ENCODE measurements at regions not wholly inside any gene's neighbourhood (a gene's known extent, or its start where the extent isn't known, plus 50 kb on each side); places are given as distances from the start of the nearest gene placed in this dataset.

DNA sequence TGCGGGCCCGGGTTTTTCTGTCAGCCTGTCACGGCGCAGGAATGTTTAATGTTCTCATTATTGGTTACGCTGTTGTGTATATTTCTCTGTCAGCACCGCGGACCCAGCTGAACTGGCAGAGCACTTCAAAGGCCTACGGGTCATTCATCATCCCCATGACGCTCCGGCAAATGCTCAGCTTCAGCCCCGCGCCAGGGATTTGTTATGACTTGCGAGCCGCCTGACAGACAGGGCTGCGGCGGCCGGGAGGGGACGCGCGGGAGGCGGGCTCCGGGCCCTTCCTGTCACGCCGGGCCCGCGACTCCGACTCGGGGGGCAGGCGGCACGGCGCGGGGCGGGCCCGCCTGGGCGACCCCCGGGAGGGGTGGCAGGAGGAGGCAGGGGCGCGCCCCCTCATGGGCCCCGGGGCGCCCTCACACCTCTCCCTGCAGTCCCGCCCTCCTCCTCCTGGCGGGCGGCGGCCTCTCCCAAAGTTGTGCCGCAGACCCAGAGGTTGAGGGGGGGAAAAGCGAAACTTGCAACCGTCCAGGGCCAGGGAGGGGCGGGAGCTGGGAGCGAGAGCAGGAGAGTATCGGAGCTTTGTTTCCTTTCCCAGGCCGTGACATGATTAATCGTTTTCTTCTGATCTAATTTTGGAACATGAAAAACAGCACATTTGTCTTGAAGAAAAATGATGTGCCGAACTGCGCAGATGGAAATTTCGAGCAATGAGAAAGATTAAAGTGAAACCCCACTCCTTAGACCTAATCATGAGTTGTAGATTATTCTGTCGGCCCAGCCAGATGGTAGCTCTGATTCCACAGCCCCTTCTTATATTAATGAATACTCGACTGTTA is 59.3 kb upstream of the COMTD1 start:
- TF ChIP-seq, protein P1, sequence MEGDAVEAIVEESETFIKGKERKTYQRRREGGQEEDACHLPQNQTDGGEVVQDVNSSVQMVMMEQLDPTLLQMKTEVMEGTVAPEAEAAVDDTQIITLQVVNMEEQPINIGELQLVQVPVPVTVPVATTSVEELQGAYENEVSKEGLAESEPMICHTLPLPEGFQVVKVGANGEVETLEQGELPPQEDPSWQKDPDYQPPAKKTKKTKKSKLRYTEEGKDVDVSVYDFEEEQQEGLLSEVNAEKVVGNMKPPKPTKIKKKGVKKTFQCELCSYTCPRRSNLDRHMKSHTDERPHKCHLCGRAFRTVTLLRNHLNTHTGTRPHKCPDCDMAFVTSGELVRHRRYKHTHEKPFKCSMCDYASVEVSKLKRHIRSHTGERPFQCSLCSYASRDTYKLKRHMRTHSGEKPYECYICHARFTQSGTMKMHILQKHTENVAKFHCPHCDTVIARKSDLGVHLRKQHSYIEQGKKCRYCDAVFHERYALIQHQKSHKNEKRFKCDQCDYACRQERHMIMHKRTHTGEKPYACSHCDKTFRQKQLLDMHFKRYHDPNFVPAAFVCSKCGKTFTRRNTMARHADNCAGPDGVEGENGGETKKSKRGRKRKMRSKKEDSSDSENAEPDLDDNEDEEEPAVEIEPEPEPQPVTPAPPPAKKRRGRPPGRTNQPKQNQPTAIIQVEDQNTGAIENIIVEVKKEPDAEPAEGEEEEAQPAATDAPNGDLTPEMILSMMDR (IDR thresholded peaks at IDR 0.05; ENCODE audit: low read length), result no peak
- no peak for TF ChIP-seq EZH2 (IDR thresholded peaks at IDR 0.05; ENCODE audit: borderline replicate concordance, low read length)
- Histone ChIP-seq H3K9ac (ENCODE audit: low read length) (peak overlapping the region; percentile 39; the same call in 1 of the 2 replicates), H2AFZ (ENCODE audit: low read length) (no peak overlapping the region), H3K4me2 (ENCODE audit: low read length) (peak overlapping the region; percentile 77), H3K27me3 (ENCODE audit: insufficient read depth, low read length) (peaks cover 8% of the 10 kb centered on the region), H4K20me1 (ENCODE audit: insufficient read depth, low read length) (no peaks in the 10 kb centered on the region), H3K9me3 (ENCODE audit: low read length) (no peaks in the 10 kb centered on the region), H3F3A (ENCODE audit: insufficient read depth, low read length) (no peaks in the 10 kb centered on the region), H3K79me2 (ENCODE audit: insufficient read depth, low read length) (no peaks in the 10 kb centered on the region), H3K27ac (ENCODE audit: low read depth, low read length, poor library complexity, severe bottlenecking) (no peak overlapping the region), H3K36me3 (ENCODE audit: insufficient read depth, low read length) (no peaks in the 10 kb centered on the region), H3K4me1 (ENCODE audit: insufficient read depth, low read length, severe bottlenecking) (peaks cover 15% of the 10 kb centered on the region), H3K4me3 (ENCODE audit: low read depth, low read length, poor library complexity, severe bottlenecking) (peak overlapping the region; percentile 57), H3K9me2 (ENCODE audit: low read depth, low read length) (no peaks in the 10 kb centered on the region)

DNA sequence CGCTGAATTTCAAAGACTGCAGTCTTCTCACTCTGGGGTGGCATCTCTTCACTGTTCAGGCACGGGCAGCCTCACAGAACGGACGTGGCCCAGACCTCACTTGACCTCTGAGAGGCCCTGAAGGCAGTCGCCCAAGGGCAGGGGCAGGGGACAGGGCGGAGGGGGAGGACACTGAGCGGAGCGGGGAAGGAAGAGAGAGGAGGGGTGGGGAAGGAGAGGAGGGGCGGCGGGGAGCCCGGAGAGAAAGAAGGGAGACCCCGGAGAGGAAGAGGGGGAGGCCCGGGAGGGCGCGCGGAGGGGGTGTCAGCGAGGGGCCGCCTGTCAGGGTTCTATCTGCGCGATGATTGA is 58.7 kb upstream of the COMTD1 start:
- H4K20me1 ChIP-seq (ENCODE audit: insufficient read depth, low read length), result no peaks in the 10 kb centered on the region
- no peak overlapping the region for H2AFZ ChIP-seq (ENCODE audit: low read length)
- TF ChIP-seq, protein P1 (IDR thresholded peaks at IDR 0.05; ENCODE audit: low read length), result no peak
- TF ChIP-seq EZH2 (IDR thresholded peaks at IDR 0.05; ENCODE audit: borderline replicate concordance, low read length), result no peak
- H3K9ac ChIP-seq (ENCODE audit: low read length), result no peak overlapping the region; the same call in 1 of the 2 replicates
- no peaks in the 10 kb centered on the region for H3K9me3 ChIP-seq (ENCODE audit: low read length)
- no peaks in the 10 kb centered on the region for H3K9me2 ChIP-seq (ENCODE audit: low read depth, low read length)
- H3K4me3 ChIP-seq (ENCODE audit: low read depth, low read length, poor library complexity, severe bottlenecking), result peak overlapping the region; percentile 57
- H3K79me2 ChIP-seq (ENCODE audit: insufficient read depth, low read length), result no peaks in the 10 kb centered on the region
- H3K36me3 ChIP-seq (ENCODE audit: insufficient read depth, low read length), result no peaks in the 10 kb centered on the region
- H3K4me2 ChIP-seq (ENCODE audit: low read length), result peak overlapping the region; percentile 77
- H3K27me3 ChIP-seq (ENCODE audit: insufficient read depth, low read length), result peaks cover 8% of the 10 kb centered on the region
- H3K4me1 ChIP-seq (ENCODE audit: insufficient read depth, low read length, severe bottlenecking), result peaks cover 15% of the 10 kb centered on the region
- H3F3A ChIP-seq (ENCODE audit: insufficient read depth, low read length), result no peaks in the 10 kb centered on the region
- H3K27ac ChIP-seq (ENCODE audit: low read depth, low read length, poor library complexity, severe bottlenecking), result no peak overlapping the region

DNA sequence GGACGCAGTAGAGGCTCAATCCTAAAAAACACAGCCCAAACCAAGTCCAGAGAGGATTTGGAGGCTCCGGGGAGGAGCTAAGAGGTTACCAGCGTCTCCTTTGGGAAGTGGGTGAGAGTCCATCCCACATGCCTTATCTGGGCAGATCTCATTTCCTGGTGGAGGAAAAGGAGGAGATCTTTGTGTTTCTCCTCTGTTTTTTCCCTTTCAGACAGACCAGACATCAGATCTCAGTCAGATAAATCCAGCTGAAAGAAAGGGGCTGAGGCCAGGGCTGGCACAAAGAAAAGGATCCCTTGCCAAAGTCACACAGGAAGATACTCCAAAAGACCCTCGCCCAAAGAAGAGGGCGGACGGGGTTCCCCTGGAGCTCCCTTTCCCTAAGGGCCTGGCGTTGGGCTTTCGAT is 58.3 kb upstream of the COMTD1 start:
- H3K36me3 ChIP-seq (ENCODE audit: insufficient read depth, low read length), result no peaks in the 10 kb centered on the region
- no peak overlapping the region for H3K27ac ChIP-seq (ENCODE audit: low read depth, low read length, poor library complexity, severe bottlenecking)
- peaks cover 8% of the 10 kb centered on the region for H3K27me3 ChIP-seq (ENCODE audit: insufficient read depth, low read length)
- no peak overlapping the region for H3K4me2 ChIP-seq (ENCODE audit: low read length)
- no peak overlapping the region for H2AFZ ChIP-seq (ENCODE audit: low read length)
- H3K9me3 ChIP-seq (ENCODE audit: low read length), result no peaks in the 10 kb centered on the region
- no peak for TF ChIP-seq EZH2 (IDR thresholded peaks at IDR 0.05; ENCODE audit: borderline replicate concordance, low read length)
- TF ChIP-seq, protein P1 (IDR thresholded peaks at IDR 0.05; ENCODE audit: low read length), result no peak
- H3K4me3 ChIP-seq (ENCODE audit: low read depth, low read length, poor library complexity, severe bottlenecking), result no peak overlapping the region
- no peaks in the 10 kb centered on the region for H3K9me2 ChIP-seq (ENCODE audit: low read depth, low read length)
- H3F3A ChIP-seq (ENCODE audit: insufficient read depth, low read length), result no peaks in the 10 kb centered on the region
- H3K4me1 ChIP-seq (ENCODE audit: insufficient read depth, low read length, severe bottlenecking), result peaks cover 15% of the 10 kb centered on the region
- no peak overlapping the region for H3K9ac ChIP-seq (ENCODE audit: low read length)
- no peaks in the 10 kb centered on the region for H3K79me2 ChIP-seq (ENCODE audit: insufficient read depth, low read length)
- H4K20me1 ChIP-seq (ENCODE audit: insufficient read depth, low read length), result no peaks in the 10 kb centered on the region

All from OCI-LY1 (cell line).